WTC11 (cell line): ENCODE measurements at regions not wholly inside any gene's neighbourhood (a gene's known extent, or its start where the extent isn't known, plus 50 kb on each side); places are given as distances from the start of the nearest gene placed in this dataset.

Experiments
- CREB1 ChIP-seq: sonication (generic); formaldehyde crosslinking; IDR thresholded peaks from 2 replicates; pipeline ENCODE4 v1.8.0; 2023; ENCODE audit warnings: mild to moderate bottlenecking, missing genetic modification reagents
- JUN ChIP-seq: sonication (generic); formaldehyde crosslinking; IDR thresholded peaks from 2 replicates; pipeline ENCODE4 v1.8.0; 2023; ENCODE audit warnings: mild to moderate bottlenecking, missing genetic modification reagents
- SMAD3 ChIP-seq: sonication (generic); formaldehyde crosslinking; IDR thresholded peaks from 2 replicates; pipeline ENCODE4 v1.8.0; 2022; ENCODE audit warnings: missing genetic modification reagents, mild to moderate bottlenecking, borderline replicate concordance
- TF ChIP-seq, protein P1 (sequence below): fragments of 200-600 bp; IDR thresholded peaks from 2 replicates; pipeline ENCODE4 v1.8.0; 2022; ENCODE audit warnings: antibody characterized with exemption

DNA sequence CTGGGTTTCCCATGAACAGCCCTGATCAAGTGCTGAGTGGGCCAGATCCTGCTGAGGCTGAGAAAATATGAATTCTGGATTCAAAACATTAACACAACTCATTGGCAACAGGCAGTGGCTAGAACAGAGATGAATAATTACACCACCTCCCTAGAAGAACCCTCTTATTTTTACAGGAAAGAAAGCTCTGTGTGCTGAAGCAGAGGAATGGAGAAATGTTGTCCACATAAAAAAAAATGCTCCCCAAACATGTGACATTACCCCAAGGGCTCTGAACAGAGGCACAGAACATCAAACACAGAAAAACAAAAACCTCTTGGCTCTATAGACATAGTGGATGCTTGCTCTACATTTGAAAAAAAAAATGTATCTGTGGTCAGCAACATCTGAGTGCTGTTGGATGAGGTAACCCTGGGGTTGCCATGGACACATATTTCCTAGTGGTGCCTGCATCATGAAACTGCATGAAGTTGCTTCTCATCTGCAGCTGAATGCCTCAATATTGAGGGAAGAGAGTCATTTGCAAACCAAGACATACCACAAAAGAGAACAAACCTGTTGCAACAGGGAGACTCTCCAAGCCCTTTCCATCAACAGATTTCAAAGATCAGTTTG is 98.8 kb downstream of the SNX19 start:
- TF ChIP-seq, protein P1, sequence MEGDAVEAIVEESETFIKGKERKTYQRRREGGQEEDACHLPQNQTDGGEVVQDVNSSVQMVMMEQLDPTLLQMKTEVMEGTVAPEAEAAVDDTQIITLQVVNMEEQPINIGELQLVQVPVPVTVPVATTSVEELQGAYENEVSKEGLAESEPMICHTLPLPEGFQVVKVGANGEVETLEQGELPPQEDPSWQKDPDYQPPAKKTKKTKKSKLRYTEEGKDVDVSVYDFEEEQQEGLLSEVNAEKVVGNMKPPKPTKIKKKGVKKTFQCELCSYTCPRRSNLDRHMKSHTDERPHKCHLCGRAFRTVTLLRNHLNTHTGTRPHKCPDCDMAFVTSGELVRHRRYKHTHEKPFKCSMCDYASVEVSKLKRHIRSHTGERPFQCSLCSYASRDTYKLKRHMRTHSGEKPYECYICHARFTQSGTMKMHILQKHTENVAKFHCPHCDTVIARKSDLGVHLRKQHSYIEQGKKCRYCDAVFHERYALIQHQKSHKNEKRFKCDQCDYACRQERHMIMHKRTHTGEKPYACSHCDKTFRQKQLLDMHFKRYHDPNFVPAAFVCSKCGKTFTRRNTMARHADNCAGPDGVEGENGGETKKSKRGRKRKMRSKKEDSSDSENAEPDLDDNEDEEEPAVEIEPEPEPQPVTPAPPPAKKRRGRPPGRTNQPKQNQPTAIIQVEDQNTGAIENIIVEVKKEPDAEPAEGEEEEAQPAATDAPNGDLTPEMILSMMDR: no peak
- no peak for TF ChIP-seq CREB1
- no peak for TF ChIP-seq SMAD3 (CRISPR knock-in tag)
- TF ChIP-seq JUN (CRISPR knock-in tag): no peak
